CD4-positive, alpha-beta T cell treated with Interleukin-17A for 4 hours (primary cell): ENCODE measurements at regions not wholly inside any gene's neighbourhood (a gene's known extent, or its start where the extent isn't known, plus 50 kb on each side); places are given as distances from the start of the nearest gene placed in this dataset.

Experiments
- DNase-seq: peaks from one replicate; pipeline ENCODE4 v3.0.0-alpha.2; 2020; ENCODE audit warnings: mixed read lengths

GRCh38 chr18:78643981-78644380, 335.6 kb upstream of the SALL3 start:
- no peak for DNase-seq

GRCh38 chr18:78645216-78645615, 334.4 kb upstream of the SALL3 start:
- no peak for DNase-seq

GRCh38 chr18:78647018-78647417, 332.6 kb upstream of the SALL3 start:
- DNase-seq: no peak

GRCh38 chr18:78649421-78649820, 330.2 kb upstream of the SALL3 start:
- no peak for DNase-seq

GRCh38 chr18:78650926-78651325, 328.7 kb upstream of the SALL3 start:
- no peak for DNase-seq

GRCh38 chr18:78652001-78652545, 327.5 kb upstream of the SALL3 start:
- DNase-seq: no peak

GRCh38 chr18:78655921-78656320, 323.7 kb upstream of the SALL3 start:
- no peak for DNase-seq

GRCh38 chr18:78656346-78656925, 323.2 kb upstream of the SALL3 start:
- no peak for DNase-seq

- DNase-seq: no peak
Measured at GRCh38 chr18:78658531-78658930, 321.1 kb upstream of the SALL3 start.

- DNase-seq: no peak
Measured at GRCh38 chr18:78659057-78659456, 320.6 kb upstream of the SALL3 start.

- DNase-seq: no peak
Measured at GRCh38 chr18:78659748-78660147, 319.9 kb upstream of the SALL3 start.

- DNase-seq: no peak
Measured at GRCh38 chr18:78660311-78660710, 319.3 kb upstream of the SALL3 start.

GRCh38 chr18:78661316-78661715, 318.3 kb upstream of the SALL3 start:
- DNase-seq: no peak

GRCh38 chr18:78662879-78663278, 316.7 kb upstream of the SALL3 start:
- DNase-seq: no peak

- DNase-seq: no peak
Measured at GRCh38 chr18:78664048-78664447, 315.6 kb upstream of the SALL3 start.

GRCh38 chr18:78664848-78665247, 314.8 kb upstream of the SALL3 start:
- no peak for DNase-seq

GRCh38 chr18:78665644-78666043, 314.0 kb upstream of the SALL3 start:
- DNase-seq: no peak

- no peak for DNase-seq
Measured at GRCh38 chr18:78666666-78667335, 312.8 kb upstream of the SALL3 start.

GRCh38 chr18:78670778-78671391, 308.7 kb upstream of the SALL3 start:
- no peak for DNase-seq

GRCh38 chr18:78671551-78671950, 308.1 kb upstream of the SALL3 start:
- DNase-seq: no peak

GRCh38 chr18:78672862-78673446, 306.7 kb upstream of the SALL3 start:
- DNase-seq: no peak

- DNase-seq: no peak
Measured at GRCh38 chr18:78673516-78674321, 305.9 kb upstream of the SALL3 start.

- DNase-seq: no peak
Measured at GRCh38 chr18:78675231-78675630, 304.4 kb upstream of the SALL3 start.
